Liver (tissue), 8 donors: ENCODE measurements at regions not wholly inside any gene's neighbourhood (a gene's known extent, or its start where the extent isn't known, plus 50 kb on each side); places are given as distances from the start of the nearest gene placed in this dataset.

ENCODE experiments used
- DNase-seq: peaks from one replicate; pipeline ENCODE4 v3.0.0-alpha.2; 2017; ENCODE audit warnings: low spot score
- H3K27ac ChIP-seq, 2 donors: one replicate each; pipeline ENCODE4 v1.7.0; 2013; ENCODE audit warnings: inconsistent platforms in 2 of 2, low read length in 2 of 2, control low read depth in 1 of 2, low read depth in 1 of 2, mild to moderate bottlenecking in 1 of 2
- H3K27me3 ChIP-seq, 4 donors: one replicate each; pipeline versions ENCODE4 v1.6.1 to v1.7.0; 2013; ENCODE audit warnings: low read length in 3 of 4, inconsistent platforms in 1 of 4, mild to moderate bottlenecking in 1 of 4, moderate library complexity in 1 of 4; ENCODE audit not compliant: control insufficient read depth in 4 of 4, insufficient read depth in 4 of 4
- H3K36me3 ChIP-seq, 4 donors: one replicate each; pipeline versions ENCODE4 v1.6.1 to v1.7.0; 2013; ENCODE audit warnings: low read length in 3 of 4, mild to moderate bottlenecking in 3 of 4, low read depth in 1 of 4, moderate library complexity in 1 of 4; ENCODE audit not compliant: control insufficient read depth in 4 of 4, insufficient read depth in 3 of 4
- H3K4me1 ChIP-seq, 4 donors: one replicate each; pipeline versions ENCODE4 v1.6.1 to v1.7.0; 2013; ENCODE audit warnings: low read length in 3 of 4, mild to moderate bottlenecking in 3 of 4, moderate library complexity in 1 of 4; ENCODE audit not compliant: control insufficient read depth in 4 of 4, insufficient read depth in 4 of 4
- H3K4me3 ChIP-seq, 3 donors: one replicate each; pipeline versions ENCODE4 v1.6.1 to v1.7.0; 2013; ENCODE audit warnings: low read length in 3 of 3, control low read depth in 1 of 3, low read depth in 1 of 3, mild to moderate bottlenecking in 1 of 3
- H3K9ac ChIP-seq, 2 donors: one replicate each; pipeline ENCODE4 v1.7.0; 2013; ENCODE audit warnings: low read length in 2 of 2, mild to moderate bottlenecking in 2 of 2, moderate library complexity in 2 of 2, control low read depth in 1 of 2, low read depth in 1 of 2
- H3K9me3 ChIP-seq, 4 donors: one replicate each; pipeline versions ENCODE4 v1.6.1 to v1.7.0; 2013; ENCODE audit warnings: low read length in 3 of 4; ENCODE audit not compliant: control insufficient read depth in 4 of 4
- EGR1 ChIP-seq, 2 donors: IDR thresholded peaks; 2 replicates each; pipeline ENCODE4 v1.6.1; 2016 to 2018; ENCODE audit warnings: antibody characterized with exemption in 2 of 2, low read depth in 2 of 2
- FOXA1 ChIP-seq: IDR thresholded peaks from 2 replicates; pipeline ENCODE4 v1.6.1; 2016; ENCODE audit warnings: antibody characterized with exemption
- FOXA2 ChIP-seq: IDR thresholded peaks from 2 replicates; pipeline ENCODE4 v1.6.1; 2016; ENCODE audit warnings: antibody characterized with exemption
- GABPA ChIP-seq, 2 donors: IDR thresholded peaks in 1 of 2; conservative IDR thresholded peaks in 1 of 2; 2 replicates each; pipeline ENCODE4 v1.6.1; 2016; ENCODE audit warnings: antibody characterized with exemption in 2 of 2, mild to moderate bottlenecking in 1 of 2, moderate library complexity in 1 of 2
- HNF4A ChIP-seq, 2 donors: conservative IDR thresholded peaks; 2 replicates each; pipeline ENCODE4 v1.6.1; 2016; ENCODE audit warnings: antibody characterized with exemption in 2 of 2, mild to moderate bottlenecking in 2 of 2
- HNF4G ChIP-seq: IDR thresholded peaks from 2 replicates; pipeline ENCODE4 v1.6.1; 2016; ENCODE audit warnings: antibody characterized with exemption
- JUND ChIP-seq, 2 donors: IDR thresholded peaks; 2 replicates each; pipeline ENCODE4 v1.6.1; 2016; ENCODE audit warnings: antibody characterized with exemption in 2 of 2
- MAX ChIP-seq: IDR thresholded peaks from 2 replicates; pipeline ENCODE4 v1.6.1; 2016; ENCODE audit warnings: antibody characterized with exemption
- NR2F2 ChIP-seq: IDR thresholded peaks from 2 replicates; pipeline ENCODE4 v1.6.1; 2016; ENCODE audit warnings: antibody characterized with exemption
- RAD21 ChIP-seq, 2 donors: IDR thresholded peaks; 2 replicates each; pipeline ENCODE4 v1.6.1; 2016; ENCODE audit warnings: antibody characterized with exemption in 2 of 2, mild to moderate bottlenecking in 2 of 2
- REST ChIP-seq: IDR thresholded peaks from 2 replicates; pipeline ENCODE4 v1.6.1; 2016; ENCODE audit warnings: antibody characterized with exemption, mild to moderate bottlenecking
- RXRA ChIP-seq, 2 donors: IDR thresholded peaks; 2 replicates each; pipeline ENCODE4 v1.6.1; 2017 to 2018; ENCODE audit warnings: antibody characterized with exemption in 2 of 2, mild to moderate bottlenecking in 1 of 2
- SP1 ChIP-seq: IDR thresholded peaks from 2 replicates; pipeline ENCODE4 v1.6.1; 2018; ENCODE audit warnings: antibody characterized with exemption, mild to moderate bottlenecking
- TAF1 ChIP-seq: conservative IDR thresholded peaks from 2 replicates; pipeline ENCODE4 v1.6.1; 2016; ENCODE audit warnings: antibody characterized with exemption, mild to moderate bottlenecking
- YY1 ChIP-seq: IDR thresholded peaks from 2 replicates; pipeline ENCODE4 v1.6.1; 2016; ENCODE audit warnings: antibody characterized with exemption, mild to moderate bottlenecking
- ZBTB33 ChIP-seq: IDR thresholded peaks from 2 replicates; pipeline ENCODE4 v1.6.1; 2016; ENCODE audit warnings: antibody characterized with exemption
- WGBS: extraction: QIAGEN DNeasy Blood & Tissue Kit; methylation state at CpG from one replicate; pipeline ENCODE4 v1.1.7; 2013; 5-methylcytosine and 5-hydroxymethylcytosine counted together
- TF ChIP-seq, protein P1 (sequence below): IDR thresholded peaks from 2 replicates; pipeline ENCODE4 v1.6.1; 2016; ENCODE audit warnings: antibody characterized with exemption
- TF ChIP-seq, protein P2 (sequence below): fragments of 150-350 bp; IDR thresholded peaks from 2 replicates; pipeline ENCODE4 v1.5.1; 2017; ENCODE audit warnings: improper control_type of control experiment, low read depth, low read length; ENCODE audit not compliant: missing input control
- donor health status: healthy.
- donor health status: healthy.
- donor health status: healthy.
- donor health status: healthy.
- donor health status: healthy.

DNA sequence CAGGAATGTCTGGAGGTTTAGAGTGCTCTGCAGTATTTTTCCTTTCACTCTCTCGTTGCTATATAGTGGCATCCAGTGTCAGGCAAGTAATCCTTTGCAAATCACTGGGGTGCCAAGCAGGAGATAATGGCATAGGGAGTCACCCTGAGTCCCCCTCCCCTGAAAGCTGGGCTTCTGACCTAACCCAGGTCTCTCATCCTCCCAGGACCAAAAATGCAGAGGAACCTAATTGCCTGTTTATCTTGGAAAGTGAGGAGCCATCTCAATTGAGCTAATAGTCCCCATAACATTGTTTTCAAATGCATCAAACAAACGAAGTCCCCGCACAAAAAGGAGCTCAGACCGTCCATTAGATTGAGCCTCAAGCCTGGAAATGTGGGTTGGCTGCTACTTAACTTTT is 368.0 kb upstream of the IRX2 start:
- DNase-seq = no peak

More for the DNA sequence above, 368.0 kb upstream of the IRX2 start:
- TF ChIP-seq RXRA (IDR thresholded peaks at IDR 0.05) (no peak), HNF4A (conservative IDR thresholded peaks at IDR 0.05) (no peak), ZBTB33 (no peak), FOXA1 (no peak), GABPA (IDR thresholded peaks at IDR 0.05 in 1 of 2, conservative IDR thresholded peaks at IDR 0.05 in 1 of 2) (no peak), MAX (no peak), SP1 (no peak), TAF1 (no peak), JUND (IDR thresholded peaks at IDR 0.05) (no peak), REST (no peak), NR2F2 (no peak), RAD21 (IDR thresholded peaks at IDR 0.05) (no peak), HNF4G (no peak), YY1 (no peak), EGR1 (IDR thresholded peaks at IDR 0.05; ENCODE audit: low read depth in 2 of 2) (no peak), FOXA2 (no peak)
- TF ChIP-seq, protein P1, sequence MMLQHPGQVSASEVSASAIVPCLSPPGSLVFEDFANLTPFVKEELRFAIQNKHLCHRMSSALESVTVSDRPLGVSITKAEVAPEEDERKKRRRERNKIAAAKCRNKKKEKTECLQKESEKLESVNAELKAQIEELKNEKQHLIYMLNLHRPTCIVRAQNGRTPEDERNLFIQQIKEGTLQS = no peak
- TF ChIP-seq, protein P2, sequence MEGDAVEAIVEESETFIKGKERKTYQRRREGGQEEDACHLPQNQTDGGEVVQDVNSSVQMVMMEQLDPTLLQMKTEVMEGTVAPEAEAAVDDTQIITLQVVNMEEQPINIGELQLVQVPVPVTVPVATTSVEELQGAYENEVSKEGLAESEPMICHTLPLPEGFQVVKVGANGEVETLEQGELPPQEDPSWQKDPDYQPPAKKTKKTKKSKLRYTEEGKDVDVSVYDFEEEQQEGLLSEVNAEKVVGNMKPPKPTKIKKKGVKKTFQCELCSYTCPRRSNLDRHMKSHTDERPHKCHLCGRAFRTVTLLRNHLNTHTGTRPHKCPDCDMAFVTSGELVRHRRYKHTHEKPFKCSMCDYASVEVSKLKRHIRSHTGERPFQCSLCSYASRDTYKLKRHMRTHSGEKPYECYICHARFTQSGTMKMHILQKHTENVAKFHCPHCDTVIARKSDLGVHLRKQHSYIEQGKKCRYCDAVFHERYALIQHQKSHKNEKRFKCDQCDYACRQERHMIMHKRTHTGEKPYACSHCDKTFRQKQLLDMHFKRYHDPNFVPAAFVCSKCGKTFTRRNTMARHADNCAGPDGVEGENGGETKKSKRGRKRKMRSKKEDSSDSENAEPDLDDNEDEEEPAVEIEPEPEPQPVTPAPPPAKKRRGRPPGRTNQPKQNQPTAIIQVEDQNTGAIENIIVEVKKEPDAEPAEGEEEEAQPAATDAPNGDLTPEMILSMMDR = no peak
- Histone ChIP-seq H3K9me3 (no peaks in the 10 kb centered on the region), H3K36me3 (no peaks in the 10 kb centered on the region), H3K4me1 (no peaks in the 10 kb centered on the region), H3K27me3 (peaks cover 0 to 6% (median 2%) of the 10 kb centered on the region in 4 donors), H3K4me3 (no peak overlapping the region), H3K27ac (no peak overlapping the region), H3K9ac (no peak overlapping the region)
- WGBS = 18% methylated on average over 4 of the region's 4 CpGs
